MM.1S (cell line): ENCODE measurements at regions not wholly inside any gene's neighbourhood (a gene's known extent, or its start where the extent isn't known, plus 50 kb on each side); places are given as distances from the start of the nearest gene placed in this dataset.

ENCODE experiments used
- DNase-seq: peaks from one replicate; pipeline ENCODE4 v3.0.0-alpha.2; 2015
- H2AFZ ChIP-seq: fragments of 300-600 bp; sonication (generic); 2 replicates; pipeline ENCODE4 v1.6.0; 2016; ENCODE audit warnings: antibody characterized with exemption, low read length
- H3F3A ChIP-seq: fragments of 300-600 bp; sonication (generic); 2 replicates; pipeline ENCODE4 v1.6.1; 2016; ENCODE audit warnings: mild to moderate bottlenecking, antibody characterized with exemption, low read length, moderate library complexity, mixed read lengths; ENCODE audit not compliant: insufficient read depth
- H3K27ac ChIP-seq: fragments of 300-600 bp; sonication (generic); 2 replicates; pipeline ENCODE4 v1.5.1; 2016; ENCODE audit warnings: mild to moderate bottlenecking, low read length
- H3K27me3 ChIP-seq: fragments of 300-600 bp; sonication (generic); replicated peaks from 2 replicates; pipeline ENCODE4 v1.6.0; 2016; ENCODE audit warnings: low read length; ENCODE audit not compliant: insufficient read depth
- H3K36me3 ChIP-seq: fragments of 300-600 bp; sonication (generic); replicated peaks from 2 replicates; pipeline ENCODE4 v1.6.1; 2016; ENCODE audit warnings: mild to moderate bottlenecking, low read length, mixed read lengths; ENCODE audit not compliant: insufficient read depth
- H3K4me1 ChIP-seq: fragments of 300-600 bp; sonication (generic); 2 replicates; pipeline ENCODE4 v1.6.1; 2016; ENCODE audit warnings: low read length, mixed read lengths
- H3K4me2 ChIP-seq: fragments of 300-600 bp; sonication (generic); 2 replicates; pipeline ENCODE4 v1.6.0; 2016; ENCODE audit warnings: low read depth, low read length
- H3K4me3 ChIP-seq: fragments of 300-600 bp; sonication (generic); 2 replicates; pipeline ENCODE4 v1.5.1; 2016; ENCODE audit warnings: low read length, mixed read lengths
- H3K79me2 ChIP-seq: fragments of 300-600 bp; sonication (generic); 2 replicates; pipeline ENCODE4 v1.6.1; 2016; ENCODE audit warnings: mixed run types, low read length, mixed read lengths
- H3K9ac ChIP-seq: fragments of 300-600 bp; sonication (generic); 2 replicates; pipeline ENCODE4 v1.6.1; 2016; ENCODE audit warnings: low read length, mixed read lengths
- H3K9me2 ChIP-seq: fragments of 300-600 bp; sonication (generic); replicated peaks from 2 replicates; pipeline ENCODE4 v1.6.1; 2016; ENCODE audit warnings: mild to moderate bottlenecking, low read length, mixed read lengths; ENCODE audit not compliant: insufficient read depth
- H3K9me3 ChIP-seq: fragments of 300-600 bp; sonication (generic); replicated peaks from 2 replicates; pipeline ENCODE4 v1.6.1; 2016; ENCODE audit warnings: mild to moderate bottlenecking, low read length, mixed read lengths; ENCODE audit not compliant: insufficient read depth
- H4K20me1 ChIP-seq: fragments of 300-600 bp; sonication (generic); 2 replicates; pipeline ENCODE4 v1.6.1; 2016; ENCODE audit warnings: mild to moderate bottlenecking, low read length, moderate library complexity, mixed read lengths; ENCODE audit not compliant: insufficient read depth
- EZH2 ChIP-seq: fragments of 300-600 bp; sonication (generic); optimal IDR thresholded peaks from 2 replicates; pipeline ENCODE3; 2017; ENCODE audit warnings: low read depth, mild to moderate bottlenecking, antibody characterized with exemption, low read length, mixed read lengths
- EZH2phosphoT487 ChIP-seq: fragments of 300-600 bp; sonication (generic); IDR thresholded peaks from 2 replicates; pipeline ENCODE4 v1.6.1; 2018; ENCODE audit warnings: antibody characterized with exemption, low read length
- TF ChIP-seq, protein P1 (sequence below): fragments of 300-600 bp; sonication (generic); IDR thresholded peaks from 2 replicates; pipeline ENCODE4 v1.5.1; 2016; ENCODE audit warnings: antibody characterized with exemption, low read length, mixed read lengths

DNA sequence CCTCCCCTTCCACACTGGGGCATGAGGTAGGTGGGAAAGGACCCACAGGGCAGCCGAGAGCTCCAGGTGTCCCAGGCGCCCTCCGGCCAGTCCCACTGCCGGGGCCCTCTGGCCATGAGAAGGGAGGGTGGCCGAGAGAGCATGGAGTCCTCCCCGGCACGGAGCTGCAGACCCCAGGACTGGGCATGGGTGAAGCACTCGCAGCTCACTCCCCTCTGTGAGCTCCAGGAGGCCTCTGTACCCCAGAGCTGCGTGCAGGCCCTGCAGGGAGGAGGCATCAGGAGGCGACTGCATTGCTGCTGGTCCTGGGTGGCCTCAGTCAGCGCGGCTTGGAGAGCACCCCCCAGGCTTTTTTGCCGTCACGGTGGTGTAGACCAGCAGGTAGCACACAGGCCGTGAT, 80.1 kb upstream of the TTC34 start:
- Histone ChIP-seq H3K79me2 (no peaks in the 10 kb centered on the region), H4K20me1 (no peaks in the 10 kb centered on the region), H3K9ac (no peak overlapping the region), H3K4me3 (no peak overlapping the region), H3K27ac (no peak overlapping the region), H3F3A (no peaks in the 10 kb centered on the region), H3K4me1 (no peaks in the 10 kb centered on the region), H2AFZ (no peak overlapping the region), H3K9me2 (no peaks in the 10 kb centered on the region), H3K27me3 (peaks cover 88% of the 10 kb centered on the region), H3K4me2 (no peak overlapping the region), H3K9me3 (no peaks in the 10 kb centered on the region), H3K36me3 (no peaks in the 10 kb centered on the region)
- DNase-seq = no peak
- no peak for TF ChIP-seq EZH2phosphoT487
- TF ChIP-seq, protein P1, sequence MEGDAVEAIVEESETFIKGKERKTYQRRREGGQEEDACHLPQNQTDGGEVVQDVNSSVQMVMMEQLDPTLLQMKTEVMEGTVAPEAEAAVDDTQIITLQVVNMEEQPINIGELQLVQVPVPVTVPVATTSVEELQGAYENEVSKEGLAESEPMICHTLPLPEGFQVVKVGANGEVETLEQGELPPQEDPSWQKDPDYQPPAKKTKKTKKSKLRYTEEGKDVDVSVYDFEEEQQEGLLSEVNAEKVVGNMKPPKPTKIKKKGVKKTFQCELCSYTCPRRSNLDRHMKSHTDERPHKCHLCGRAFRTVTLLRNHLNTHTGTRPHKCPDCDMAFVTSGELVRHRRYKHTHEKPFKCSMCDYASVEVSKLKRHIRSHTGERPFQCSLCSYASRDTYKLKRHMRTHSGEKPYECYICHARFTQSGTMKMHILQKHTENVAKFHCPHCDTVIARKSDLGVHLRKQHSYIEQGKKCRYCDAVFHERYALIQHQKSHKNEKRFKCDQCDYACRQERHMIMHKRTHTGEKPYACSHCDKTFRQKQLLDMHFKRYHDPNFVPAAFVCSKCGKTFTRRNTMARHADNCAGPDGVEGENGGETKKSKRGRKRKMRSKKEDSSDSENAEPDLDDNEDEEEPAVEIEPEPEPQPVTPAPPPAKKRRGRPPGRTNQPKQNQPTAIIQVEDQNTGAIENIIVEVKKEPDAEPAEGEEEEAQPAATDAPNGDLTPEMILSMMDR = no peak
- TF ChIP-seq EZH2 = no peak

DNA sequence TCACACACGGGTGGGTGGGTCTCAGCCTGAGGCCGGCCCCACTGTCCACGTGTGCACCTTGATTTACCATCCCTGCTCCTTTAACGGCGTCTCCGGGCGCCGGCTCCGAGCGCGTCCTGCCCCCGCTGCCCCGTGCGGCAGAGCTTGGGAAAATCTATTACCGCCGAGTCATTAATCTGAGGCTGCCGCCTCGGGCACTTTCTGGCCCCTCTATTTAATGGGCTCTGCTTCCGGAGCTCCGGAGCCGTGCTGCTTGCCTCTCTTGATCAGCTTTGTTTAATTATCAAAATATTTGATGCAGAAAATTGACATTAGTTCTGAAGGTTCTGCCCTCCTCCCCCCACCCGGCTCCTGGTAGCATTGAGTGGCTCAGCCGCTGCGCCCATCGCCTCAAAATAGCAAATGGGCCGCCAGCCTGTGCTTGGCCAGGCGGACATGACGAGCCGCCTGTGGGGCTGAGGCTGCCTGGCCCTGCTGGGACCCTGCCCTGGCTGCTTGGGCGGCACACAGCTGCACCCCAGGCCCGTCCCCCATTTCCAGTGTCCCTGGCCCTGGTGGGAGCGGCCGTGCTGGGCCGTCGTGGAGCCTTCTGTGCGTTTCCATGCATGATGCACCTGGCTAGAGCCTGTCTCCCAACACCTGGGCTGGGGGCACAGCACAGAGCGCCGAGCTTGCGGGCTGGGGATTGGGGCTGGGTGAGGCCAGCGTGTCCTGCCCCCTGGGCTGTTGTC, 81.6 kb upstream of the TTC34 start:
- Histone ChIP-seq H3K4me1 (no peaks in the 10 kb centered on the region), H3K79me2 (no peaks in the 10 kb centered on the region), H3K27ac (no peak overlapping the region), H4K20me1 (no peaks in the 10 kb centered on the region), H2AFZ (no peak overlapping the region), H3K36me3 (no peaks in the 10 kb centered on the region), H3K4me2 (no peak overlapping the region), H3K9me2 (no peaks in the 10 kb centered on the region), H3F3A (no peaks in the 10 kb centered on the region), H3K27me3 (peaks cover 72% of the 10 kb centered on the region), H3K9me3 (no peaks in the 10 kb centered on the region), H3K9ac (no peak overlapping the region), H3K4me3 (no peak overlapping the region)
- DNase-seq = no peak
- TF ChIP-seq, protein P1 = no peak
- no peak for TF ChIP-seq EZH2
- no peak for TF ChIP-seq EZH2phosphoT487

DNA sequence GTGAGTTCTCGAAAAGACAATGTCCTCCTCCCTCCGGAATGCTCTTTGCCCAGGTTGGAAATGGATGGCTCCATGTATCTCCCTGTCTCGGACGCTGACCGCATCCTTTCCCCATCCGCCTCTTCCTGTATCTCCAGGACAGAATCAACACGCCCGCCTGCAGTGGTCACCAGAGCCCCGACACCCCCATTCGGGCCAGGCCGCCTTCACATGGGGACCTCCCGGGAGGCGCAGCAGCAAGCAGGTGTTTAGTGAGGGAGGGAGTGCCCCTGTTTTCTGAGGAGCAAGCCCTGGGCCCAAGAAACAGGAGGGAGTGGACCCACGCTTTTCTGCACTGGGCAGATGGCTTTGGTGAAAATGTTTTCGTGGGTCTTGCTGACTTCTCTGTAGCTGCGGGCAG, 83.5 kb upstream of the TTC34 start:
- H3K36me3 ChIP-seq = no peaks in the 10 kb centered on the region
- H3K27me3 ChIP-seq = peaks cover 65% of the 10 kb centered on the region
- no peaks in the 10 kb centered on the region for H3K9me3 ChIP-seq
- no peak for DNase-seq
- no peak overlapping the region for H3K4me3 ChIP-seq
- no peak for TF ChIP-seq EZH2
- TF ChIP-seq, protein P1 = no peak
- TF ChIP-seq EZH2phosphoT487 = no peak
- H4K20me1 ChIP-seq = no peaks in the 10 kb centered on the region
- H3K9ac ChIP-seq = no peak overlapping the region
- H3F3A ChIP-seq = no peaks in the 10 kb centered on the region
- H3K9me2 ChIP-seq = no peaks in the 10 kb centered on the region
- H2AFZ ChIP-seq = no peak overlapping the region
- H3K4me2 ChIP-seq = no peak overlapping the region
- H3K79me2 ChIP-seq = no peaks in the 10 kb centered on the region
- H3K27ac ChIP-seq = no peak overlapping the region
- H3K4me1 ChIP-seq = no peaks in the 10 kb centered on the region
